ENCODE measurements at regions not wholly inside any gene's neighbourhood (a gene's known extent, or its start where the extent isn't known, plus 50 kb on each side); places are given as distances from the start of the nearest gene placed in this dataset.

GRCh38 chrX:45527834-45528233 lies 327.2 kb upstream of the DIPK2B start (continued):
- no peak for TF ChIP-seq ZNF891 (CRISPR knock-in tag; IDR thresholded peaks at IDR 0.05)
- no peak for TF ChIP-seq BCL3 (CRISPR knock-in tag; IDR thresholded peaks at IDR 0.05)
- TF ChIP-seq ZNF451 (CRISPR knock-in tag; IDR thresholded peaks at IDR 0.05) = no peak
- TF ChIP-seq IKZF4 (CRISPR knock-in tag; IDR thresholded peaks at IDR 0.05; ENCODE audit: borderline replicate concordance, low read depth, not compliant biosample characterization) = no peak

- H3K4me1 ChIP-seq (ENCODE audit: insufficient read depth, low read length) = no peaks in the 10 kb centered on the region
- no peak for ATAC-seq
- CTCF ChIA-PET (ENCODE audit: low intra/inter-chr PET ratio, low total read pairs) = no interaction called here
Observed at GRCh38 chrX:45524805-45525204, 324.1 kb upstream of the DIPK2B start.

GRCh38 chrX:45524296-45524695 lies 323.6 kb upstream of the DIPK2B start:
- ATAC-seq = no peak
- peak; percentile 23 for FAIRE-seq
- intact Hi-C loops (cut with micrococcal nuclease; ENCODE audit: unreplicated experiment) = no loop called here
- Histone ChIP-seq H3K36me3 (replicated peaks in 1 of 2; ENCODE audit: control insufficient read depth in 1 of 2, insufficient read depth in 2 of 2, low read length in 2 of 2) (no peaks in the 10 kb centered on the region), H4K20me1 (ENCODE audit: insufficient read depth, low read length) (no peaks in the 10 kb centered on the region), H3K9me3 (ENCODE audit: low read length) (no peaks in the 10 kb centered on the region), H3K4me1 (ENCODE audit: insufficient read depth, low read length) (no peaks in the 10 kb centered on the region), H3K4me3 (replicated peaks in 1 of 3; ENCODE audit: insufficient read depth in 1 of 3, low read depth in 2 of 3, low read length in 3 of 3) (no peak overlapping the region), H3K4me2 (ENCODE audit: low read depth, low read length) (no peak overlapping the region), H3K79me2 (ENCODE audit: insufficient read depth, low read length) (no peaks in the 10 kb centered on the region), H2AFZ (ENCODE audit: low read length) (no peak overlapping the region), H3K9ac (ENCODE audit: insufficient read depth, low read depth, low read length) (no peak overlapping the region), H3K27ac (ENCODE audit: extremely low read length, insufficient read depth, low read length) (no peak overlapping the region), H3K27me3 (ENCODE audit: control insufficient read depth in 1 of 2, insufficient read depth in 2 of 2, low read length in 2 of 2) (no peaks in the 10 kb centered on the region)
- BruUV-seq (replicated peaks) = no TSS peak
- POLR2A ChIA-PET = no interaction called here
- TF ChIP-seq ZNF333 (CRISPR knock-in tag; IDR thresholded peaks at IDR 0.05; ENCODE audit: borderline replicate concordance) = no peak
- no peak for TF ChIP-seq SRF (IDR thresholded peaks at IDR 0.05; ENCODE audit: low read depth, low read length)
- no peak for TF ChIP-seq TOPORS (CRISPR knock-in tag; IDR thresholded peaks at IDR 0.05)
- no peak for TF ChIP-seq CHD2 (IDR thresholded peaks at IDR 0.05; ENCODE audit: low read depth, low read length)
- no peak for DNase-seq (ENCODE audit: low spot score)
- CTCF ChIA-PET (ENCODE audit: low intra/inter-chr PET ratio, low total read pairs) = no interaction called here
- 100% methylated on average over 1 of the region's 1 CpG for WGBS (ENCODE audit: low lambda C conversion rate)
- in situ Hi-C loops (cut with HindIII; ENCODE audit: extremely low pct_ligation_motif_present, low pct_unique_long_range_greater_than_20kb) = loop anchor here (25.0 kb wide), 2 partner anchors 238 to 863 kb away; no protein-coding TSS in a partner anchor

More at GRCh38 chrX:45524805-45525204, 324.1 kb upstream of the DIPK2B start:
- no peak overlapping the region for H2AFZ ChIP-seq (ENCODE audit: low read length)
- no peaks in the 10 kb centered on the region for H4K20me1 ChIP-seq (ENCODE audit: insufficient read depth, low read length)
- no peaks in the 10 kb centered on the region for H3K9me3 ChIP-seq (ENCODE audit: low read length)
- no peak overlapping the region for H3K27ac ChIP-seq (ENCODE audit: extremely low read length, insufficient read depth, low read length)
- no peaks in the 10 kb centered on the region for H3K27me3 ChIP-seq (ENCODE audit: control insufficient read depth in 1 of 2, insufficient read depth in 2 of 2, low read length in 2 of 2)
- POLR2A ChIA-PET = no interaction called here
- BruUV-seq (replicated peaks) = no TSS peak
- H3K9ac ChIP-seq (ENCODE audit: insufficient read depth, low read depth, low read length) = no peak overlapping the region
- intact Hi-C loops (cut with micrococcal nuclease; ENCODE audit: unreplicated experiment) (no loop called here), in situ Hi-C loops (cut with HindIII; ENCODE audit: extremely low pct_ligation_motif_present, low pct_unique_long_range_greater_than_20kb) (loop anchor here (25.0 kb wide), 2 partner anchors 237 to 862 kb away; no protein-coding TSS in a partner anchor)
- DNase-seq (ENCODE audit: low spot score) (no peak), FAIRE-seq (no peak)
- H3K4me2 ChIP-seq (ENCODE audit: low read depth, low read length) = no peak overlapping the region
- 7% methylated on average over 3 of the region's 3 CpGs for WGBS (ENCODE audit: low lambda C conversion rate)
- H3K79me2 ChIP-seq (ENCODE audit: insufficient read depth, low read length) = no peaks in the 10 kb centered on the region
- no peaks in the 10 kb centered on the region for H3K36me3 ChIP-seq (replicated peaks in 1 of 2; ENCODE audit: control insufficient read depth in 1 of 2, insufficient read depth in 2 of 2, low read length in 2 of 2)
- H3K4me3 ChIP-seq (replicated peaks in 1 of 3; ENCODE audit: insufficient read depth in 1 of 3, low read depth in 2 of 3, low read length in 3 of 3) = no peak overlapping the region
- no peak for TF ChIP-seq ZFP36 (IDR thresholded peaks at IDR 0.05; ENCODE audit: borderline replicate concordance, low read depth, low read length, partially characterized antibody)
- no peak for TF ChIP-seq ZNF570 (CRISPR knock-in tag; IDR thresholded peaks at IDR 0.05; ENCODE audit: borderline replicate concordance)
- no peak for TF ChIP-seq ZFY (CRISPR knock-in tag; IDR thresholded peaks at IDR 0.05)
- TF ChIP-seq NFKB2 (CRISPR knock-in tag; IDR thresholded peaks at IDR 0.05; ENCODE audit: borderline replicate concordance) = no peak
